ENCODE measurements at regions not wholly inside any gene's neighbourhood (a gene's known extent, or its start where the extent isn't known, plus 50 kb on each side); places are given as distances from the start of the nearest gene placed in this dataset.

- TF ChIP-seq MAX (IDR thresholded peaks at IDR 0.05) (no peak), BCL11A (IDR thresholded peaks at IDR 0.05; ENCODE audit: low read depth in 2 of 2, low read length in 2 of 2) (no peak), KDM1A (IDR thresholded peaks at IDR 0.05; ENCODE audit: borderline replicate concordance, low read length) (no peak), CTCF (IDR thresholded peaks at IDR 0.05; ENCODE audit: control extremely low read depth in 1 of 3, insufficient read depth in 1 of 3, low read depth in 1 of 3, low read length in 3 of 3) (no peak)
These were observed 183.8 kb downstream of the LRATD1 start (continued) for GRCh38 chr2:14816069-14817060.
